Uterus (tissue), 2 donors: ENCODE measurements at regions not wholly inside any gene's neighbourhood (a gene's known extent, or its start where the extent isn't known, plus 50 kb on each side); places are given as distances from the start of the nearest gene placed in this dataset.

Experiments used
- CTCF ChIP-seq, 4 experiments: fragments of 200-600 bp in 2 of 4; fragments of 450-650 bp in 2 of 4; sonication (generic) in 2 of 4; IDR thresholded peaks; one replicate each; pipeline ENCODE4 v1.5.1; 2016 to 2019; ENCODE audit warnings: antibody characterized with exemption in 4 of 4, mild to moderate bottlenecking in 2 of 4, moderate library complexity in 1 of 4
- POLR2A ChIP-seq, 2 donors: fragments of 450-650 bp; IDR thresholded peaks; one replicate each; pipeline ENCODE4 v1.6.1; 2016; ENCODE audit warnings: antibody characterized with exemption in 2 of 2, mild to moderate bottlenecking in 1 of 2, moderate library complexity in 1 of 2

- TF ChIP-seq CTCF (IDR thresholded peaks at IDR 0.05) (no peak), POLR2A (IDR thresholded peaks at IDR 0.05) (no peak)
Observed at GRCh38 chr1:213783893-213784292, 203.9 kb upstream of the PROX1 start.
